Body of pancreas (tissue), 4 donors: ENCODE measurements at regions not wholly inside any gene's neighbourhood (a gene's known extent, or its start where the extent isn't known, plus 50 kb on each side); places are given as distances from the start of the nearest gene placed in this dataset.

Experiments
- POLR2A ChIP-seq, 3 donors: fragments of 450-650 bp; IDR thresholded peaks; one replicate each; pipeline ENCODE4 v1.6.1; 2016; ENCODE audit warnings: antibody characterized with exemption in 3 of 3, mild to moderate bottlenecking in 2 of 3
- TF ChIP-seq, protein P1 (sequence below), 7 experiments: fragments of 450-650 bp in 4 of 7; fragments of 200-600 bp in 3 of 7; sonication (generic) in 3 of 7; IDR thresholded peaks; one replicate each; pipeline ENCODE4 v1.5.1; 2016 to 2019; ENCODE audit warnings: antibody characterized with exemption in 7 of 7

DNA sequence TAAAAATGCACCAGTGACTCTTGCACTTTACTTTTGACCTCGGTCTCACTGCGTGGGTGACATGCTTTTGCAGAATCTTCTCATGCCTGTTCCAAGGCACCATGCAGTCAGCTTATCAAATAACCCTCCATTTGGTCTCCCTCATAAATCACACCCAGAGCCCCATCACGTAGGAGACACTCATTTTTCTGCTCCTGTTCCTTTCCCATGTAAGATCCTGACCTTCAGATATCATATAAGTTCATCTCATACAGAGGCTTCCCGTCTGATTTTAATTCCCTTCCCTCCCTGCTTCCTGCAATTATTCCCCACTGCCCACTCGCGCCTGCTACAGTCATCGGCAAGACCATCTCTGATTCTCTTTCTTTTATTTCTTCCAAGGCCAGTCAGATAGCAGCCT, 1226.3 kb upstream of the AUTS2 start:
- TF ChIP-seq, protein P1, sequence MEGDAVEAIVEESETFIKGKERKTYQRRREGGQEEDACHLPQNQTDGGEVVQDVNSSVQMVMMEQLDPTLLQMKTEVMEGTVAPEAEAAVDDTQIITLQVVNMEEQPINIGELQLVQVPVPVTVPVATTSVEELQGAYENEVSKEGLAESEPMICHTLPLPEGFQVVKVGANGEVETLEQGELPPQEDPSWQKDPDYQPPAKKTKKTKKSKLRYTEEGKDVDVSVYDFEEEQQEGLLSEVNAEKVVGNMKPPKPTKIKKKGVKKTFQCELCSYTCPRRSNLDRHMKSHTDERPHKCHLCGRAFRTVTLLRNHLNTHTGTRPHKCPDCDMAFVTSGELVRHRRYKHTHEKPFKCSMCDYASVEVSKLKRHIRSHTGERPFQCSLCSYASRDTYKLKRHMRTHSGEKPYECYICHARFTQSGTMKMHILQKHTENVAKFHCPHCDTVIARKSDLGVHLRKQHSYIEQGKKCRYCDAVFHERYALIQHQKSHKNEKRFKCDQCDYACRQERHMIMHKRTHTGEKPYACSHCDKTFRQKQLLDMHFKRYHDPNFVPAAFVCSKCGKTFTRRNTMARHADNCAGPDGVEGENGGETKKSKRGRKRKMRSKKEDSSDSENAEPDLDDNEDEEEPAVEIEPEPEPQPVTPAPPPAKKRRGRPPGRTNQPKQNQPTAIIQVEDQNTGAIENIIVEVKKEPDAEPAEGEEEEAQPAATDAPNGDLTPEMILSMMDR (IDR thresholded peaks at IDR 0.05), result no peak
- TF ChIP-seq POLR2A (IDR thresholded peaks at IDR 0.05), result no peak
